GM21723 (cell line): ENCODE measurements at regions not wholly inside any gene's neighbourhood (a gene's known extent, or its start where the extent isn't known, plus 50 kb on each side); places are given as distances from the start of the nearest gene placed in this dataset.

Experiments used
- ATAC-seq: cut with Tn5 transposase; IDR thresholded peaks from one replicate; pipeline ENCODE4 v1.9.1; 2021; ENCODE audit warnings: mild to moderate bottlenecking, moderate library complexity; ENCODE audit not compliant: unreplicated experiment

- no peak for ATAC-seq
These were observed 210.9 kb downstream of the ESM1 start for GRCh38 chr5:54774281-54775170.

- no peak for ATAC-seq
These were observed 212.7 kb downstream of the ESM1 start for GRCh38 chr5:54772684-54773083.

GRCh38 chr5:54772231-54772630, 213.2 kb downstream of the ESM1 start:
- ATAC-seq, result no peak

- no peak for ATAC-seq
These were observed 215.6 kb downstream of the ESM1 start for GRCh38 chr5:54769746-54770145.

- no peak for ATAC-seq
These were observed 216.3 kb downstream of the ESM1 start for GRCh38 chr5:54769072-54769471.

- ATAC-seq, result no peak
These were observed 218.6 kb downstream of the ESM1 start for GRCh38 chr5:54766748-54767147.

GRCh38 chr5:54765165-54766028, 220.0 kb downstream of the ESM1 start:
- ATAC-seq, result no peak

GRCh38 chr5:54764102-54765090, 221.0 kb downstream of the ESM1 start:
- ATAC-seq, result no peak

GRCh38 chr5:54761213-54761701, 224.1 kb downstream of the ESM1 start:
- ATAC-seq, result no peak

- no peak for ATAC-seq
These were observed 225.0 kb downstream of the ESM1 start for GRCh38 chr5:54760182-54760935.

- no peak for ATAC-seq
These were observed 227.4 kb downstream of the ESM1 start for GRCh38 chr5:54758038-54758437.

GRCh38 chr5:54757541-54757940, 227.9 kb downstream of the ESM1 start:
- no peak for ATAC-seq

- ATAC-seq, result no peak
These were observed 228.5 kb downstream of the ESM1 start for GRCh38 chr5:54756796-54757402.

- no peak for ATAC-seq
These were observed 229.1 kb downstream of the ESM1 start for GRCh38 chr5:54756301-54756700.

- no peak for ATAC-seq
These were observed 230.5 kb downstream of the ESM1 start for GRCh38 chr5:54754878-54755277.

GRCh38 chr5:54754420-54754819, 231.0 kb downstream of the ESM1 start:
- no peak for ATAC-seq

GRCh38 chr5:54753753-54754152, 231.6 kb downstream of the ESM1 start:
- no peak for ATAC-seq

- ATAC-seq, result peak; percentile 94
These were observed 232.4 kb downstream of the ESM1 start for GRCh38 chr5:54753034-54753433.

GRCh38 chr5:54748527-54748926, 231.0 kb downstream of the SNX18 start:
- no peak for ATAC-seq
